Stomach (tissue), 4 donors: ENCODE measurements at regions not wholly inside any gene's neighbourhood (a gene's known extent, or its start where the extent isn't known, plus 50 kb on each side); places are given as distances from the start of the nearest gene placed in this dataset.

ENCODE experiments used
- CTCF ChIP-seq, 7 experiments: fragments of 450-650 bp in 4 of 7; fragments of 200-600 bp in 3 of 7; sonication (generic) in 3 of 7; IDR thresholded peaks; one replicate each; pipeline ENCODE4 v1.5.1; 2016 to 2019; ENCODE audit warnings: antibody characterized with exemption in 7 of 7, control low read depth in 2 of 7, mild to moderate bottlenecking in 1 of 7
- EP300 ChIP-seq: sonication (generic); formaldehyde crosslinking; IDR thresholded peaks from one replicate; pipeline ENCODE4 v1.6.1; 2017; ENCODE audit warnings: antibody characterized with exemption
- POLR2A ChIP-seq, 4 donors: fragments of 450-650 bp; IDR thresholded peaks; one replicate each; pipeline ENCODE4 v1.6.1; 2016; ENCODE audit warnings: antibody characterized with exemption in 4 of 4, control low read depth in 2 of 4, mild to moderate bottlenecking in 1 of 4, moderate library complexity in 1 of 4

GRCh38 chr14:56892959-56893358, 82.7 kb upstream of the OTX2 start:
- TF ChIP-seq CTCF (IDR thresholded peaks at IDR 0.05) (no peak), EP300 (no peak), POLR2A (IDR thresholded peaks at IDR 0.05) (no peak)
